ENCODE measurements at regions not wholly inside any gene's neighbourhood (a gene's known extent, or its start where the extent isn't known, plus 50 kb on each side); places are given as distances from the start of the nearest gene placed in this dataset.

- TF ChIP-seq CEBPB (IDR thresholded peaks at IDR 0.05) (no peak), FOXM1 (IDR thresholded peaks at IDR 0.05; ENCODE audit: borderline replicate concordance, low read depth) (no peak), YY1 (IDR thresholded peaks at IDR 0.05; ENCODE audit: low read depth) (no peak), RAD21 (IDR thresholded peaks at IDR 0.05; ENCODE audit: low read depth) (no peak), TAF1 (IDR thresholded peaks at IDR 0.05; ENCODE audit: low read depth) (no peak), TEAD4 (IDR thresholded peaks at IDR 0.05) (no peak), CREB1 (IDR thresholded peaks at IDR 0.05; ENCODE audit: low read depth) (no peak), NFIC (IDR thresholded peaks at IDR 0.05) (no peak), EGR1 (IDR thresholded peaks at IDR 0.05) (no peak), EP300 (IDR thresholded peaks at IDR 0.05; ENCODE audit: borderline replicate concordance) (no peak), TCF12 (IDR thresholded peaks at IDR 0.05; ENCODE audit: low read depth) (no peak), USF1 (IDR thresholded peaks at IDR 0.05) (no peak), ZBTB7A (IDR thresholded peaks at IDR 0.05; ENCODE audit: low read depth) (no peak), REST (IDR thresholded peaks at IDR 0.05; ENCODE audit: low read depth) (no peak), MAX (IDR thresholded peaks at IDR 0.05) (no peak)
These were observed 114.9 kb upstream of the VANGL1 start for GRCh38 chr1:115526900-115527299.

- TF ChIP-seq CREB1 (IDR thresholded peaks at IDR 0.05; ENCODE audit: low read depth): no peak
- no peak for TF ChIP-seq MAX (IDR thresholded peaks at IDR 0.05)
These were observed 117.5 kb upstream of the VANGL1 start for GRCh38 chr1:115524236-115524635.

GRCh38 chr1:115522386-115522785 is 119.4 kb upstream of the VANGL1 start:
- no peak for TF ChIP-seq EP300 (IDR thresholded peaks at IDR 0.05; ENCODE audit: borderline replicate concordance)
- no peak for TF ChIP-seq EGR1 (IDR thresholded peaks at IDR 0.05)
- no peak for TF ChIP-seq MAX (IDR thresholded peaks at IDR 0.05)
- no peak for TF ChIP-seq YY1 (IDR thresholded peaks at IDR 0.05; ENCODE audit: low read depth)
- no peak for TF ChIP-seq RAD21 (IDR thresholded peaks at IDR 0.05; ENCODE audit: low read depth)

- no peak for TF ChIP-seq REST (IDR thresholded peaks at IDR 0.05; ENCODE audit: low read depth)
These were observed 126.5 kb upstream of the VANGL1 start for GRCh38 chr1:115515270-115515669.

GRCh38 chr1:115507901-115508300 is 133.9 kb upstream of the VANGL1 start:
- TF ChIP-seq RAD21 (IDR thresholded peaks at IDR 0.05; ENCODE audit: low read depth) (no peak), USF1 (IDR thresholded peaks at IDR 0.05) (no peak), NFIC (IDR thresholded peaks at IDR 0.05) (0 out of 2 replicates have a peak, but pooled peaks have one; percentile 8), MAX (IDR thresholded peaks at IDR 0.05) (no peak)

GRCh38 chr1:115506924-115507589 is 134.7 kb upstream of the VANGL1 start:
- TF ChIP-seq ZBTB7A (IDR thresholded peaks at IDR 0.05; ENCODE audit: low read depth) (no peak), RAD21 (IDR thresholded peaks at IDR 0.05; ENCODE audit: low read depth) (peak; percentile 67)

- TF ChIP-seq MAX (IDR thresholded peaks at IDR 0.05) (no peak), TEAD4 (IDR thresholded peaks at IDR 0.05) (no peak), CEBPB (IDR thresholded peaks at IDR 0.05) (no peak), USF1 (IDR thresholded peaks at IDR 0.05) (no peak)
These were observed 135.3 kb upstream of the VANGL1 start for GRCh38 chr1:115506518-115506917.
